B cell (primary cell): ENCODE measurements at regions not wholly inside any gene's neighbourhood (a gene's known extent, or its start where the extent isn't known, plus 50 kb on each side); places are given as distances from the start of the nearest gene placed in this dataset.

ENCODE experiments used
- ATAC-seq: fragments of 200-7000 bp; cut with Tn5 transposase; one replicate; pipeline ENCODE4 v1.10.0; 2021; ENCODE audit warnings: low read depth, mild to moderate bottlenecking, moderate number of reproducible peaks, moderate library complexity
- CTCF ChIA-PET: fragments of 350-600 bp; sonication (Branson Sonifier 250); formaldehyde crosslinking; loops from one replicate; lab custom pipeline; 2021; ENCODE audit warnings: antibody characterized with exemption, inconsistent platforms; lab: Charles Lee
- POLR2A ChIA-PET: fragments of 350-600 bp; sonication (Branson Sonifier 250); formaldehyde crosslinking; loops from one replicate; lab custom pipeline; 2021; ENCODE audit warnings: antibody characterized with exemption; lab: Charles Lee
- DNase-seq: peaks from one replicate; pipeline ENCODE4 v3.0.0; 2013
- H2AFZ ChIP-seq: 2 replicates; pipeline ENCODE4 v1.6.1; 2012; ENCODE audit warnings: mild to moderate bottlenecking, low read depth, low read length; ENCODE audit not compliant: insufficient read depth, poor library complexity, severe bottlenecking
- H3K27ac ChIP-seq, 2 donors: 1 replicate in 1 of 2; 2 replicates in 1 of 2; pipeline ENCODE4 v1.5.1; 2012 to 2013; ENCODE audit warnings: low read length in 2 of 2, mild to moderate bottlenecking in 2 of 2, moderate library complexity in 1 of 2
- H3K27me3 ChIP-seq, 4 experiments: fragments of 200-600 bp in 1 of 4; sonication (generic) in 1 of 4; replicated peaks in 1 of 4; 1 replicate in 2 of 4; 2 replicates in 2 of 4; pipeline versions ENCODE4 v1.6.1 to v1.7.0; 2013 to 2016; ENCODE audit warnings: low read length in 3 of 4, mild to moderate bottlenecking in 2 of 4, mixed read lengths in 1 of 4, moderate library complexity in 1 of 4; ENCODE audit not compliant: insufficient read depth in 4 of 4, control insufficient read depth in 3 of 4; ENCODE audit errors: control extremely low read depth in 1 of 4
- H3K36me3 ChIP-seq, 2 experiments: replicated peaks in 1 of 2; 1 replicate in 1 of 2; 2 replicates in 1 of 2; pipeline versions ENCODE4 v1.6.1 to v1.7.1; 2013; ENCODE audit warnings: low read length in 1 of 2; ENCODE audit not compliant: insufficient read depth in 2 of 2, control insufficient read depth in 1 of 2; ENCODE audit errors: control extremely low read depth in 1 of 2, extremely low read depth in 1 of 2
- H3K4me1 ChIP-seq, 2 donors: fragments of 200-600 bp in 1 of 2; sonication (generic) in 1 of 2; 1 replicate in 1 of 2; 2 replicates in 1 of 2; pipeline versions ENCODE4 v1.5.1 to v1.6.1; 2013 to 2017; ENCODE audit warnings: low read length in 2 of 2; ENCODE audit not compliant: control insufficient read depth in 2 of 2, insufficient read depth in 2 of 2
- H3K4me2 ChIP-seq: replicated peaks from 2 replicates; pipeline ENCODE3; 2012; ENCODE audit warnings: mild to moderate bottlenecking, low read depth, low read length; ENCODE audit not compliant: poor library complexity, severe bottlenecking
- H3K4me3 ChIP-seq, 5 experiments: fragments of 200-600 bp in 1 of 5; sonication (generic) in 1 of 5; 1 replicate in 3 of 5; 2 replicates in 2 of 5; pipeline versions ENCODE4 v1.5.1 to v1.7.0; 2011 to 2016; ENCODE audit warnings: low read length in 4 of 5, mild to moderate bottlenecking in 4 of 5, low read depth in 2 of 5, control low read depth in 1 of 5, moderate library complexity in 1 of 5; ENCODE audit not compliant: insufficient read depth in 1 of 5; ENCODE audit errors: control extremely low read depth in 1 of 5, extremely low read depth in 1 of 5
- H3K79me2 ChIP-seq: fragments of 200-600 bp; sonication (generic); one replicate; pipeline ENCODE4 v1.6.0; 2016; ENCODE audit warnings: low read length; ENCODE audit not compliant: control insufficient read depth, insufficient read depth
- H3K9ac ChIP-seq: fragments of 200-600 bp; sonication (generic); 2 replicates; pipeline ENCODE4 v1.6.1; 2017; ENCODE audit warnings: mild to moderate bottlenecking, low read length, moderate library complexity
- H3K9me3 ChIP-seq, 3 donors: one replicate each; pipeline versions ENCODE4 v1.6.1 to v1.7.1; 2013; ENCODE audit warnings: low read length in 2 of 3; ENCODE audit not compliant: control insufficient read depth in 2 of 3, insufficient read depth in 1 of 3; ENCODE audit errors: control extremely low read depth in 1 of 3
- H4K20me1 ChIP-seq: 2 replicates; pipeline ENCODE4 v1.6.0; 2012; ENCODE audit warnings: mild to moderate bottlenecking, low read length; ENCODE audit not compliant: insufficient read depth, control insufficient read depth, poor library complexity, severe bottlenecking
- H3K27ac Mint-ChIP-seq: one replicate; pipeline ENCODE4 v1.8.0; 2021; ENCODE audit warnings: mixed read lengths
- H3K27me3 Mint-ChIP-seq: one replicate; pipeline ENCODE4 v1.8.0; 2021; ENCODE audit warnings: mixed read lengths
- H3K4me1 Mint-ChIP-seq: one replicate; pipeline ENCODE4 v1.8.0; 2021; ENCODE audit warnings: mixed read lengths
- H3K4me3 Mint-ChIP-seq: one replicate; pipeline ENCODE4 v1.8.0; 2021; ENCODE audit warnings: mixed read lengths
- H3K9me3 Mint-ChIP-seq: one replicate; pipeline ENCODE4 v1.8.0; 2022; ENCODE audit warnings: mixed read lengths; ENCODE audit not compliant: insufficient read depth
- CTCF ChIP-seq: fragments of 200-600 bp; IDR thresholded peaks from one replicate; pipeline ENCODE4 v1.8.0; 2022; ENCODE audit warnings: antibody characterized with exemption, mild to moderate bottlenecking
- EZH2 ChIP-seq: IDR thresholded peaks from 2 replicates; pipeline ENCODE4 v1.6.1; 2012; ENCODE audit warnings: borderline replicate concordance, low read depth, mild to moderate bottlenecking, moderate library complexity, low read length; ENCODE audit not compliant: insufficient read depth, poor library complexity, severe bottlenecking
- WGBS: methylation state at CpG from one replicate; pipeline ENCODE4 v1.1.5; 2013; ENCODE audit warnings: missing lambda C conversion rate; ENCODE audit not compliant: insufficient coverage; 5-methylcytosine and 5-hydroxymethylcytosine counted together
- intact Hi-C: fragments of 100-400 bp; cut with micrococcal nuclease; formaldehyde crosslinking; loops from one replicate; pipeline ENCODE4 v1.10.0; 2022

GRCh38 chr2:187708272-187708671 is 154.0 kb upstream of the TFPI start:
- Histone ChIP-seq H3K27me3 (no peaks in the 10 kb centered on the region), H3K9me3 (no peaks in the 10 kb centered on the region), H3K9ac (no peak overlapping the region), H3K36me3 (no peaks in the 10 kb centered on the region), H3K4me1 (no peaks in the 10 kb centered on the region), H2AFZ (no peak overlapping the region), H3K4me2 (no peak overlapping the region), H4K20me1 (no peaks in the 10 kb centered on the region), H3K27ac (no peak overlapping the region), H3K79me2 (no peaks in the 10 kb centered on the region), H3K4me3 (no peak overlapping the region)
- DNase-seq (no peak), ATAC-seq (no peak)
- Mint-ChIP-seq H3K4me1 (no peaks in the 10 kb centered on the region), H3K4me3 (no peak overlapping the region), H3K27ac (no peak overlapping the region), H3K27me3 (no peaks in the 10 kb centered on the region), H3K9me3 (peaks cover 2% of the 10 kb centered on the region)
- ChIA-PET CTCF (no interaction called here), POLR2A (no interaction called here)
- TF ChIP-seq EZH2 (no peak), CTCF (no peak)
- WGBS = no CpG with 5 or more reads among the region's 1 CpG
- intact Hi-C loops = no loop called here

GRCh38 chr2:187709065-187709464 is 154.8 kb upstream of the TFPI start:
- no peak for ATAC-seq
- H3K27me3 ChIP-seq = no peaks in the 10 kb centered on the region
- H4K20me1 ChIP-seq = no peaks in the 10 kb centered on the region
- no peak overlapping the region for H3K4me3 ChIP-seq
- intact Hi-C loops = no loop called here
- Mint-ChIP-seq H3K4me3 (no peak overlapping the region), H3K4me1 (no peaks in the 10 kb centered on the region), H3K27me3 (no peaks in the 10 kb centered on the region), H3K27ac (no peak overlapping the region), H3K9me3 (peaks cover 2% of the 10 kb centered on the region)
- no peak overlapping the region for H2AFZ ChIP-seq
- no peak overlapping the region for H3K9ac ChIP-seq
- H3K79me2 ChIP-seq = no peaks in the 10 kb centered on the region
- ChIA-PET POLR2A (no interaction called here), CTCF (no interaction called here)
- H3K4me1 ChIP-seq = no peaks in the 10 kb centered on the region
- no peaks in the 10 kb centered on the region for H3K36me3 ChIP-seq
- H3K27ac ChIP-seq = no peak overlapping the region
- DNase-seq = no peak
- TF ChIP-seq CTCF (no peak), EZH2 (no peak)
- no peak overlapping the region for H3K4me2 ChIP-seq
- H3K9me3 ChIP-seq = no peaks in the 10 kb centered on the region
- WGBS = no CpG with 5 or more reads among the region's 2 CpGs
